ENCODE measurements at regions not wholly inside any gene's neighbourhood (a gene's known extent, or its start where the extent isn't known, plus 50 kb on each side); places are given as distances from the start of the nearest gene placed in this dataset.

GRCh38 chr12:24268663-24269186, 319.3 kb upstream of the SOX5 start:
- TF ChIP-seq CTCF (conservative IDR thresholded peaks at IDR 0.05; ENCODE audit: low read depth, low read length): peak; percentile 31; the same call in 1 of the 2 replicates
- TF ChIP-seq EZH2 (IDR thresholded peaks at IDR 0.05; ENCODE audit: low read length, unreplicated experiment): no peak

All from PC-3 (cell line).